Urothelium cell line (cell line): ENCODE measurements at regions not wholly inside any gene's neighbourhood (a gene's known extent, or its start where the extent isn't known, plus 50 kb on each side); places are given as distances from the start of the nearest gene placed in this dataset.

Experiments
- DNase-seq: peaks from one replicate; pipeline ENCODE4 v3.0.0; 2011; ENCODE audit warnings: low spot score, mixed read lengths
- FAIRE-seq: peaks from 2 replicates; lab custom pipeline; 2011; peaks lifted over from hg19 to GRCh38; lab: Jason Lieb, UNC

DNA sequence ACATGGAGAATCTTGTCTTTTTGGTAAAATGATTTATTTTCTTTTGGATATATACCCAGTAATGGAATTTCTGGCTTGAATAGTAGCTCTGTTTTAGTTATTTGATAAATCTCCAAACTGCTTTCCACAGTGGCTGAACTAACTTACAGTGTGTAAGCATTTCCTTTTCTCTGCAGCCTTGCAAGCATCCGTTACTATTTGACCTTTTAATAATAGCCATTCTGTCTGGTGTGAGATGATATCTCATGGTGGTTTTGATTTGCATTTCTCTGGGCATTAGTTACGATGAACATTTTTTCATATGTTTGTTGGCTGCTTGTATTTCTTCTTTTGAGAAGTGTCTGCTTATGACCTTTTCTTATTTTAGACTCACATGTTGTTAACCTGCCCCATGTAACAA, 190.2 kb downstream of the GALR1 start:
- no peak for DNase-seq

DNA sequence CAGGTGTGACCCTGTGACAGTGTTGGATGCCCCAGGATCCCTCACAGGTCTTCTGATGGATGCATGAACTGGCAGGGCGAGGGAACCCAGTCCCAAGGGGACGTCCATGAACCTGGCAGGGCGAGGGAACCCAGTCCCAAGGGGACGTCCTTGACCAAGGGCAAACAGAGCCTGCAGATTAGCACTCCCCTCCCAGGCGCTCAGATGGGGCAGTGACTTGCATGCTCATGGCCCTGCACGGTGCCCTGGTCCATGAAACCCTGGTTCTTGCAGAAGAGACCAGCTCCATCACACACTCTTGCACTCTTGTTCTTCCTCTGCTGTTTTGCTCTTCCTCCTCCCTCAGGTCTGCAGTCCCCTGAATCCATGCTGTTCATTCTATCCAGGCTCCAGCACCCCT, 192.7 kb downstream of the GALR1 start:
- FAIRE-seq = no peak
- no peak for DNase-seq

More for the DNA sequence above, 190.2 kb downstream of the GALR1 start:
- FAIRE-seq = no peak

DNA sequence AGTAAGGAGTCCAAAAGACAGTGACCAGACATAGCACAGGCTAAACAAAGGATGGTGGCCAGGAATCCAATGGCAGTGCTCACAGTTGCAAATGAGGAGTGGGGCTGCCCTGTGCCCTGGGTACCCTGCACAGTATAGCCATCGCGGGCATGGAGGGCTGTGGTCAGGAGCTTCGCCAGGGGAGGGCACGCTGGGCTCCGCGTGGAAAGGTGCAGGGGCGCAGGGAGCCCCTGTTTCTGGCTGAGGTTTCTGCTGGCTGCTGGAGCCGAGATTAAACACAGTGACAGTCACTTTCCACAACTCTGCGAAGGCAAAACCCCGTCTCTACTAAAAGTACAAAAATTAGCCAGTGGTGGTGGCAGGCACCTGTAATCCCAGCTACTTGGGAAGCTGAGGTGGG, 194.7 kb downstream of the GALR1 start:
- FAIRE-seq (no peak), DNase-seq (no peak)

DNA sequence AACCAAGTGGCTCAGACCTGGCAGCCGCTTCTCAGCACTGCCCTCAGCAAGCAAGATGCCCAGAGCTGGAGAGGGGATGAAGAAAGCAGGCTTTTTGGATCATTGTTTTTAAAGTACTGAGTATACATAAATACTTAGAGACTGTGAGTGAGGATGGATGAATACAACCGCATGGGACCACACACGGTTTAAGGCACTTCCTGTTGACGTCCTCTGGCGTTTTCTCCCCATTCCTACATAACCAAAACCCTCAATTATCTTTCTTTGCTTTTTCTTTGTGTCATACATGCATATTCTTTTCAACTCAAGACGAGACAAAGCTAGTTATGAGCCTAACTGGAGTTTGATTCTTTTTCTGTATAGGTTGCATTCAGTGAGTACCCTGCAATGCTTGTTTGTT, 198.4 kb downstream of the GALR1 start:
- no peak for FAIRE-seq
- DNase-seq = no peak

DNA sequence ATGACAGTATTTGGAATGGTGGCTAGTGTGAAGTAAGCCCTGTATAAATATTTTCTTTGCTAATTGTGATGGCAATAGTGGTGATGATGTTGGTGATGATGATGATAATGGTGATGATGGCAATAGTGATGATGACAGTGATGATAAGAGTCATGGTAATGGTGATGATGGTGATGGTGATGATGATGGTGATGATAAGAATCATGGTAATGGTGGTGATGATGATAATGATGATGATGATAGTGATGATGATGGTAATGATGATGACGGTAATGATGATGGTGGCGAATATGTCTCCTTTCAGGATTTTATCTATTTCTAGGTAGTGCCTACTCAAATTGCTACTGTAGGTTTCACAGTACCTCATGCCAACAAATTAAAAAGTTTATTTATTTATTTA, 205.4 kb downstream of the GALR1 start:
- peak; percentile 90 for FAIRE-seq
- DNase-seq = no peak

DNA sequence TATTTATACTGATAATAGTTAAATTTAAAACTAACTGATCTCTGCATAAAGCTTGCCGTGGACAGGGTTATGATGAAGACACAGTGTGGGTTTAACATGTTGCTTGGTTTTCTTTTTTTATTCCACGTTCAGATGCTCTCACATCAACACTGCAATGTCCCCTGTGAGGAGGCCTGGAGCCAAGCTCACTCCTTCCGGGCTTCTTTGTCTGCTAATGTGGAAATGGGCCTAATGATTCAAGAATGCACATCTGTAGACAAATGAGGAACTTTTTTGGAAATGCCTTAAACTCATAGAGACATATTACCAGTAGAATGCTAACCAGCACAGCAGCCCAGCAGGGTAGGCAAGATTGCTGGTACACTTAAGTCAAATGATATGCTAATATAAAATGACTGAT, 208.0 kb downstream of the GALR1 start:
- no peak for FAIRE-seq

DNA sequence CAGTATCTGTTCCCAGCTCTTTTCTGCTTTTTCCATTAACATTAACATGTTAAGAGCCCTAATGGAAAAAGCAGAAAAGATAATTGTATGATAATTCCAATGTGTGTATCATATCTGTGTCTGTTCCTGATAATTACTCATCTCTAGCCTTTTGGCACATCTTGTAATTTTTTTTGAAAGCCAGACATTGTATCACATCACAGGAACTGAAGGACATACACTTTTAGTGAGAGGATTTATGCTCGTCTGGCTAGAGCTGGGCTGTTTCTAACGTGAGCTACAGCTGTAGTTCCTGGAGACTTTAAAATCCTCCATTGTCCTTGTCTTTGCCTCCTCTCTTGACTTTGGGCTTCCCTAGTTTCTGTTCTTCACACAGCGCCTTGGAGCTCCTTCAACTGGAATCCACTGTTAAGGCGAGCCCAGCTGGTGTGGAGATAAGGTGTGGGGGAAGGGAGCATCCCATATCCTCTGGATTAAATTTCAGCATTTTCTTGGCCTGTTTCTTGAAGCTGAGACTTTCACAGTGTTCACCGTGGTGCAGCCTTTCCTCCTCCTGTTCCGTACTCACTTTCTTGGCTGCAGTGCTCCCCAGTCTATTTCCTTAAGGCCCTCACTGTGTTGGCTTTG, 211.5 kb downstream of the GALR1 start:
- FAIRE-seq (no peak), DNase-seq (no peak)

More for the DNA sequence above, 208.0 kb downstream of the GALR1 start:
- no peak for DNase-seq

DNA sequence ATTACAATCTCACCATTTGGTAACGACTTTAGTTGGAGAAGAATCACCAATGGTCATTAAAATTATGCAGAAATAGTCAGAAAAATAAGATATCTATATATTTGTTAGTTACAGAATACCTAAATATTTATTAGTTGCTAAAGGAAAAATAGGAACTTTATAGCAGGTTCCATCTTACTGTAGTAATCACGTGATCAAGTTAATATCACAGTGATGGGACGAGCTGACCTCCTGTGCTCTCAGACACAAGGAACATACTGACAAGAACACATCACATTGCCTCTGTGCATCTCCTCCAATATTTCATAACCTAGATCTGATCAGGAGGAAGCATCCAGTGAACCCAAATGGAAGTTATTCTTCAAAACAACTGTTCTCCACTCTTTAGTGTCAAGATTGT, 215.3 kb downstream of the GALR1 start:
- DNase-seq (no peak), FAIRE-seq (no peak)

DNA sequence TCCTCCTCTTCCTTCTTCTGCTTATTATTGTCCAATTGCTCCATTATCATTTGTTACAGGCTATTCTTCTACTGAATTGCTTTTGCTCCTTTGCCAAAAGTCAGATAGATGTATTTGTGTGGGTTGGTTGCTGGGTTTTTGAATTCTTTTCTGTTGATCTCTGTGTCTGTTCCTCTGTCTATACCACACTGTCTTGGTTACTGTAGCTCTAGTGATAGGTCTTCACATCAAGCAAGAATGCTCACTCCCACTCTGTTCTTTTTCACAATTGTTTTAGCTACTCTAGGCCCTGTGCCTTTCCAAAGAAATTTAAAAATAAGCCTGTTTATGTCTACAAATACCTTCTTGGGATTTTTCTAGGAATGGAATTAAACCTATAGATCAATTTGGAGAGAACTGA, 217.2 kb downstream of the GALR1 start:
- DNase-seq = no peak
- no peak for FAIRE-seq

DNA sequence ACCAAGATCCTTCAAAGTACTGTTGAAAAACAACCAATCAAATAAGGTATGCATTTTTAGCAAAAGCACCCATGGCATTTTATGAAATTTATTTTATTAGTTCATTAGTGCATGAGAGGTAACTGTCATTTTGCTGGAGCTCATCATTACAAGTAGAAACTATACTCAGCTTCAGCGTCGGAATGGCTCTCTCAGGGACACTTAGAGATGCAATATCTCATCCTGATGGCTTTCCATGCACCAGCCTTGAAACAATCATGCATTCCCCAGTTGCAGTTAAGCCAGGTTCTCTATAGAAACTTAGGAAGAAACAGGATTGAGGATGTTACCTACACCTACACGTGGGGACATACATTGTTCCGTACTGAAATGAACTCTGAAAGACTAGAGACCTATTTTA, 219.5 kb downstream of the GALR1 start:
- no peak for FAIRE-seq
- no peak for DNase-seq

DNA sequence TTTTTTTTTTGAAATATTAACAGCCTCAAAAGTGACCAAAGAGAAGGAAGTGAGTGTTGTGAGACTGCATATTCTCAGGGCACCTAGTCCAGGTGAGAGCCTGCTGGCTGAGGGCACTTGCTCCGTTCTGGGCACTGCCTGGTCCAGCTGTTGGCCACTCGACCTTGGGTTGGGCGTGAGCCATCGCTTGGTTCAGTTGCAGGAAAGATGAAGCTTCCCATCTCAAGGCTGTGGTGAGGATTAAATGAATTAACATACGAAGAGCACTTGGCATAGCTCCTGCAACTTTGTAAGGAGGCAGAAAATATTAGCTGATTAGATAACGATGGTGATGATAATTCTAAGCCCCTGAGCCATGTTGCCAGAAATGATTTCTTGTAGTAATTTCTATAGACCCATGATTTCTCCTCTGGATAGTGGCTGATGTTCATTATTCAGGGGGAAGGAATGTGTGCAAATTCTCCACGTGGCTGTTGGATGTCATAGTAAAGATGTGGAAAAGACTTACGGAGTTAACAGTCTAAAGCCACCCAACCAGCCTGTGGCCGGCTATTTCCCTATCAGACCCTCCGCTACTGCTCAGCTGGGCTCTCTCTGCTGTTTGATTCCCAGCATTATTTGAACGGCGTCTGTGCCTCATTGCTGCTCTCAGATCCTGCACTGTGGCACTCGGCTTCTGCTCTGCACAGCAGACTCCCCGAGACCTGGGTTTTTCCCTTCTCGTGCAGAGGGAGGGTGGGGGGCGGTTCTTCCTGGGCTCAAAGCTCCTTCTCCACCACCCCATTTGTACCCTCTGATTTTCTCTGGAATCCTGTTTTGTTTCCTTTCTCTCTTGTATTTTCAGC, 221.1 kb downstream of the GALR1 start:
- no peak for FAIRE-seq
- DNase-seq = no peak

DNA sequence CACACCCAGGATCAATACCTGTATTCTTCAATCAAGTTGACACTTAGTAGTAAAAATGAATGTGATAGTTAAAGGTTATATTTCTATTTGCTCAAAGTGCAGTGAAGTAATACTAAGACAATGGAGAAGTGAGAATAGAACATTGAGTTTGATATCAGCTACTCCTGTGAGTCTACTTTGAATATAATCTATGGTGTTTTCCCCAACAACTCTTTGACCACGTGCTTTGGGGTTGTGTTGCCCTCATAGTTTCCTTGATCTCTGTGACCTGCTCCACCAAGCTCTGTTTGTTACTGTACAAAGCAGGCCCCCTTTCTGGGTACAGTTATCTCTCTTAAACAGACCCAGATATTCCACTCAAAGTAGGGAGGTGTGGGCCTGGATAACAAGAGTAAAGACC, 222.9 kb downstream of the GALR1 start:
- FAIRE-seq (no peak), DNase-seq (no peak)

DNA sequence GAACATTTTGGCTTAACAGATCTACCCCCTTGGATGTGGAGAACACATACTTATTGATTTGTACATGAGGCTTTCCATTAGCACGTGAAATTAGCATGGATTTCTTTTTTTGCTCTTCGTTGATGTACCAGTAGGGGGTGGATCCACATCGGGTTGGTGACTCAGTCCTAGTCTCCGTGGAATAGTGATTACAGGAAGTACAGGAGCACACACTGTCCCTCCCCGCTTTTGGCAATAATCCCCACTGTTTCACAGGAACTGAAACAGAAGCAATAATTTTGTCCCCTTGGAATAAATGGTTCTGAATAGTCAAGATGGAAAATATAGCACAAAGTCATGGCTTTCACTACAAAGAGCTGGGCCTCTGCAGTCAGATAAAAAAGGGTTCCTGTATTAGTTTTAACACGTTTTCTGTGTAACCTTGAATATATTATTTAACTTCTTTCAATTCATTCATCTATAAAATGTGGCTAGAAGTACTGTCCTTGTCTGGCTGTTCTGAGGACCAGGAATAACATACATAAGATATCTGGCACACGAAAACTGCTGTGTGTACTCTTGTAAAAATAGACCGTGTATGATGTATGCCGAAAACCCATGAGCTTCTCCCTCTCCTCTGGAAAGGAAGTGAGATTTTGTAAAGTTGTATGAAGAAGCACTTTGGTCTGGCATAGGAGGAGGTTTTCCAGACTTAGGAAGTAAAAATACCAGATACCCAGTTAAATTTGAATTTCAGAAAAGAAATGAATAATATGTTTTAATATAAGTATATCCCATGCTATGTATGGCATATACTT, 229.2 kb downstream of the GALR1 start:
- FAIRE-seq (peak; percentile 61), DNase-seq (peak; percentile 58)

DNA sequence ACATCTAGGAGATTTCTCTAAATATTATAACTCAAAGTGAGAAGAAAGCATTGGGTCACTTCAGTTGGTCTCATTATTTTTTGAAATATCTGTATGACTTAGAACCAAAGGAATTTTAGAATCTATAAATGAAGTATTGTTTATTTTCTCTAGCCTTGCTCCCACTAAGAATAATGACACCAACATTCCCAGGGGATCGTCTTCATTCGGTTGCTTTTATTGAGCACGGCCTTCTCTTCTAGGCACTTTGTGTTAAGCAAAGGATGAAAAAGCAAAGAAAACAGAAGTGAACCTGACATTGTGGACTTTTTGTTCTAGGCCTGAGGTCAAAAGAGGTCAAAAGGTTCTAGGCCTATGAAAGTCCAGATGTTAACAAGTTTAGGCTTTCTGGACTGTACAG, 231.9 kb downstream of the GALR1 start:
- FAIRE-seq (no peak), DNase-seq (no peak)

DNA sequence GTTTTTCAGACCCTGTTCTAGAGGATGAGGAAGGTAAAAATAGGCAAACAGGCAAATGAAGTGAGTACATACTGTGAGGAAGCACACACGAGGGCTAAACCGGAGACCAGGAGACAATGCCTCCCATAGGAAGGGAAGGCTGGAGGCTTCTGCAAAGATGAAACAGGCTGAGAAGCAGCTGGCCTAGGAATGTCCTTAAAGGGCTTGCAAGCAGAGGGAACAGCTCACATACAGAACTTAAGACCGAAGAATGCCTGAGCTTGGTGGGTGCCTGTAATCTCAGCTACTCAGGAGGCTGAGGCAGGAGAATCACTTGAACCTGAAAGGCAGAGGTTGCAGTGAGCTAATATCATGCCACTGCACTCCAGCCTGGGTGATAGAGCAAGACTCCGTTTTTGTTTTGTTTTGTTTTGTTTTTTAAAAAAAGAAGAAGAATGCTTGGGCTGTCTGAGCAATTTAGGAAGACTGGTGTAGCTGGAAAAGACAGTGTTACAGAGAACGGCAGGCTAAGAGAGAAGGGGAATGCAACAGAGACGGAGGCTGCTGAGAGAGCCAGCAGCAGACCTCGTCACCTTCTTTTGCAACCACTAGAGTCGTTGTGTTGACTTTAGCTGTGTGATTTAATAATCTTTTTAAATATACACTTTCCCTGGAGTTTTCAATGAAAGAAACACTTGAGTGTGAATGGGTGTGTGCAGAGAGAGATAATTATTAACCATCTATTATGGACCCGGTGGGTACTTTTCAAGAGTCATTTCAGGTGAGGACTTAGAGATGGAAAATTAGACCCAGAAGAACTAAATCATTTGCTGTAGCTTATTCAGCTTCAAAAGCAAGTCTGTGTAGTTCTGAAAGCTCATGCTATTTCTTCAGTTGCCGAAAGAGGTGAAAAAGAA, 232.8 kb downstream of the GALR1 start:
- no peak for FAIRE-seq

DNA sequence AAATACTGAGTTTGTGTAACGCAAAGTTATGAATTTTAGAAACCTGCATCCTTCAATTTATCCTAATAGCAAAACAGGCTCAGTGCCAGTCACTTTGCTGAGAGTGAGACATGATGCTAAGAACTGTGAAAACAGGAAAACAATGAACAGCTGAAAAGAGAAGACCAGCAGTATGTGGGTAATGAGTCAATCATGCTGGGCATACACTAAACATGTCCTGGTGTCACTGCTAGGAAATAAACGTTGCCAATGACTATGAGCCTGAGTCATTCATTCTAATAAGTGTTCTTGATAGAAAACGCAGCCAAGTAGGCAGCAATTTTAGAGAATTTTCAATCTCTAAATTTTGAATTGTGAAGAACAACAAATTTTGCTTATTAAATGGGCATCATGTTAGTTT, 237.3 kb downstream of the GALR1 start:
- FAIRE-seq = no peak
- DNase-seq = peak; percentile 16

More for the DNA sequence above, 232.8 kb downstream of the GALR1 start:
- DNase-seq = no peak

DNA sequence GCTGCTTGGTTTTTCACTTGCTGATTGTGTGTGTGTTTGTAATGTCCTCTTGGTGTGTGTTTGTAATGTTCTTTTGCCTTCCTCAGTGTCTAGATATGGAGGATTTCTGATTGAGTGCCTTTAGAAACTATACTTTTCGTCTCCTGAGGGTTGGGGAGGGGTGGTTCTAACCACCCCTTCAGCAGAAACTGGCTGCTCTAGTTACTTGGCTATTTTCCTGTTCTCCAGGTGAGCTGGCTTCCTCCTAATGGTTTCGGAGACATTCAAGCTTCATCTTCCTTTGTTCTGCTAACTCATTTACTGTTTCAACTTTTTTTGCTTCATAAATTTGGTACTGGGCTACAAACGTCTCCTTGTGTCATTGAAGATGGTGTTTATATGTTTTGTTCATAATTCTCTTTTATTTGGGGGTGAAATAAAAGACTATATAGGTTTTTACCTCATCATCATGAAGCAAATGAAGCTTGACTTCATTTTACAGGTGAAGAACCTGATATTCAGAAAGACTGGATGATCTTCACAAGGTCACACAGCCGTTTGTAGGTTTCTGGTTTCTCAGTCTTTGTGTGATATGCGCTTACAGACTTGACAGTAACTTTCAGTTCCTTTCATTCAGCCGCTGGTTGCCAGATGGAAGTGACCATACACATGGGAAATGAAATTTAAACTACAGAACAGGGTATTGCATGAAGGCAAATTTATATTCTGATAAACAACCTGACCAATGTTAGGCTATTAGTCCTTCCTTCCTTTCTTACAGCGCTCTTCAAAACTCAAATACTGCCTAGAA, 238.5 kb downstream of the GALR1 start:
- DNase-seq (no peak), FAIRE-seq (no peak)

DNA sequence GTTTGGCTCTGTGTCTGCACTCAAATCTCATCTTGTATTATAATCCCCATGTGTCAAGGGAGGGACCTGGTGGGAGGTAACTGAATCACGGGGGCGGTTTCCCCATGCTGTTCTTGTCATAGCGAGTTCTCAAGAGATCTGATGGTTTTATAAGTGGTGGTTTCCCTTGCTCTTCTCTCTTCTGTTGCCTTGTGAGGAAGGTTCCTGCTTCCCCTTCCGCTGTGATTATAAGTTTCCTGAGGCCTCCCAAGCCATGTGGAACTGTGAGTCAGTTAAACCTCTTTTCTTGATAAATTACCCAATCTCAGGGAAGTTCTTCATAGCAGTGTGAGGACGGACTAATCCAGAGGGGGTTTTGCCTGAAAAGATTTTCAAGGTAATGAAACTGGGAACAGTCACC, 245.4 kb downstream of the GALR1 start:
- no peak for DNase-seq
- FAIRE-seq = no peak

DNA sequence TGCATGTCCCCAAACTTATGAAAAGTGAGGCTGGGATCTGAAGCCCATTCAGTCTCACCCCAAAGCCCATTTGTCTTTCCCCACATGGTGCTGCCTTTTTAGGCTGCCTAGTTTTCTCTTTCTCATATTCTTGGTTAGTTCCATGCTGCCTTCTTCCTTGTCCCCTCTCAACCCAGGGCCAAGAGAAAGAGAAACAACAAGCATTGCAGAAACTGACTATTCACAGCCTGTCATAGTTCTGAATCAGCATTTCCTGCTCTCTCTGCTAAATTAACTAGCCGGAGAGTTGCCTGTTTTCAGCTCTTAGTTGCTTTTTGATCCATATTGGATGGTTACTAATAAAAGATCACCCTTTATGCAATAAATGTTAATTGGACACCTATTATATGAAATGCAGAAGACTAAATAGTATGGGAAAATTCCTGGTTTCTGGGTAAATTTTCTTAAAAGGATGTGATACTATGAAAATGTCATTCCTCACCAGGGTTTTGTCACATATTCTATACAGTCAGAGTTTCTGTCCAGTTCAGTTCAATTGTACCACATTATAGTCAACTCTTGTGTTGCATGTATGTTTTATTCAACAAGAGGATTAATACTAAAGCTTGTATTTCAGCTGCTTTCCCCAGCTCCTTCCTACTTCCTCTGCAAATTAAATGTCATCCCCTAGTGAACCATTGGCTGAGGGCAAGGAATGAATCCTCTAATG, 246.5 kb downstream of the GALR1 start:
- DNase-seq (no peak), FAIRE-seq (no peak)
